ENCODE measurements at regions not wholly inside any gene's neighbourhood (a gene's known extent, or its start where the extent isn't known, plus 50 kb on each side); places are given as distances from the start of the nearest gene placed in this dataset.

DNA sequence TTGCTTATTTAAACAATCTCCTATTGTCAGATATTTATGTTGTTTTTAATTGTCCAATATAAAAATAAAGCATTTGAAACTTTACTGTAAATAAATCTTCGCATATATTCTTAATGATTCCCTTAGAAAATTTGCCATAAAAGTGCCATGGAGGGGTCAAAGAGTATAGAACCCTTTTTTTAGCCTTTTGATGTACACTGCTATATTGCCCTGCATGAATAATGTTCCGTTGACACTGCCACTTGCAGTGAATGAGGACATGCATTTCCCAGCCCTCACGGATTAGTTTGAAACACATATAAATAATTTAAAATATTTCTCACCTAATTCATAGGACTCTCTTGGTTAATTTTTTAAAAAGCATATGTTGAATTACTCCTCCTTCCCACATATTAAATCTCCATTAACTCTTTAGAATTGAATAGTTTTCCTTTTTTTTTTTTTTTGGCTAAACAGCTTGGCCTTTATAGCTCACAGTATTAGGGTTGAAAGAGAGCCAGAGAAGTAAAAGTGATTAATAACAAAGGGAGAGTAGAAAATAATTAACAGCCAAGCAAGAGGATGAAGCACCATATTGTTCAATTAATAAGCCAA is 129.8 kb upstream of the SGCD start:
- no peaks in the 10 kb centered on the region for H3F3A ChIP-seq (ENCODE audit: insufficient read depth)
- H3K27ac ChIP-seq (ENCODE audit: low read depth, low read length) = no peak overlapping the region
- no peak overlapping the region for H3K4me3 ChIP-seq (ENCODE audit: insufficient read depth, low read length, poor library complexity, severe bottlenecking)
- H3K27me3 ChIP-seq (ENCODE audit: low read length) = no peaks in the 10 kb centered on the region
- H3K9me3 ChIP-seq (ENCODE audit: insufficient read depth, low read length) = no peaks in the 10 kb centered on the region
- no peak overlapping the region for H3K9ac ChIP-seq (ENCODE audit: low read length)
- no peaks in the 10 kb centered on the region for H3K79me2 ChIP-seq (ENCODE audit: insufficient read depth, low read length)
- TF ChIP-seq, protein P1, sequence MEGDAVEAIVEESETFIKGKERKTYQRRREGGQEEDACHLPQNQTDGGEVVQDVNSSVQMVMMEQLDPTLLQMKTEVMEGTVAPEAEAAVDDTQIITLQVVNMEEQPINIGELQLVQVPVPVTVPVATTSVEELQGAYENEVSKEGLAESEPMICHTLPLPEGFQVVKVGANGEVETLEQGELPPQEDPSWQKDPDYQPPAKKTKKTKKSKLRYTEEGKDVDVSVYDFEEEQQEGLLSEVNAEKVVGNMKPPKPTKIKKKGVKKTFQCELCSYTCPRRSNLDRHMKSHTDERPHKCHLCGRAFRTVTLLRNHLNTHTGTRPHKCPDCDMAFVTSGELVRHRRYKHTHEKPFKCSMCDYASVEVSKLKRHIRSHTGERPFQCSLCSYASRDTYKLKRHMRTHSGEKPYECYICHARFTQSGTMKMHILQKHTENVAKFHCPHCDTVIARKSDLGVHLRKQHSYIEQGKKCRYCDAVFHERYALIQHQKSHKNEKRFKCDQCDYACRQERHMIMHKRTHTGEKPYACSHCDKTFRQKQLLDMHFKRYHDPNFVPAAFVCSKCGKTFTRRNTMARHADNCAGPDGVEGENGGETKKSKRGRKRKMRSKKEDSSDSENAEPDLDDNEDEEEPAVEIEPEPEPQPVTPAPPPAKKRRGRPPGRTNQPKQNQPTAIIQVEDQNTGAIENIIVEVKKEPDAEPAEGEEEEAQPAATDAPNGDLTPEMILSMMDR (IDR thresholded peaks at IDR 0.05; ENCODE audit: insufficient read depth, low read length, poor library complexity, severe bottlenecking) = no peak
- TF ChIP-seq EZH2phosphoT487 (conservative IDR thresholded peaks at IDR 0.05; ENCODE audit: low read length) = no peak
- H4K20me1 ChIP-seq (ENCODE audit: low read depth, low read length) = no peaks in the 10 kb centered on the region
- H3K9me2 ChIP-seq (replicated peaks; ENCODE audit: insufficient read depth, low read length) = no peaks in the 10 kb centered on the region
- no peaks in the 10 kb centered on the region for H3K36me3 ChIP-seq (ENCODE audit: low read length)
- H3K4me2 ChIP-seq (ENCODE audit: low read depth, low read length, poor library complexity, severe bottlenecking) = no peak overlapping the region
- H2AFZ ChIP-seq (ENCODE audit: low read depth, low read length, severe bottlenecking) = no peak overlapping the region

DNA sequence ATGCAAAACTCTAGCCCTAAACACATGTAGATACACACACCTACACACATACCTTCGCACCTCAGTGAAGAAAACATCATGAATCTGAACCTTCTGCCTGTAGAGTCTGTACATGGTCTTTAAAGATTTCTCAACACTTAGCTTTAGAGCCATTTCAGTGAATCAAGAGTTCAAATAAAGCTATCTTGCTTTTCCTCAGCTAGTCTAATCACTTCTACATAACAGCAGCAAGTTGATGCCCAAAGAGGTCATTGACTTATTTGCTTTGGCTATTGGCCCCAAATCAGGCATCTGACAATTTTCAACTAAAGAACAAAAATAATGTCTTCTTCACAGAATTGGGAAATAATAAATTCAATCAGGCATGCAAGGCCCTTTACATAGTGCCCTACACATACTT is 127.9 kb upstream of the SGCD start:
- Histone ChIP-seq H3K9me2 (replicated peaks; ENCODE audit: insufficient read depth, low read length) (no peaks in the 10 kb centered on the region), H3K79me2 (ENCODE audit: insufficient read depth, low read length) (no peaks in the 10 kb centered on the region), H3K4me2 (ENCODE audit: low read depth, low read length, poor library complexity, severe bottlenecking) (no peak overlapping the region), H3K9me3 (ENCODE audit: insufficient read depth, low read length) (no peaks in the 10 kb centered on the region), H3K9ac (ENCODE audit: low read length) (no peak overlapping the region), H3K4me3 (ENCODE audit: insufficient read depth, low read length, poor library complexity, severe bottlenecking) (no peak overlapping the region), H2AFZ (ENCODE audit: low read depth, low read length, severe bottlenecking) (no peak overlapping the region), H3K27ac (ENCODE audit: low read depth, low read length) (no peak overlapping the region), H3F3A (ENCODE audit: insufficient read depth) (no peaks in the 10 kb centered on the region), H3K27me3 (ENCODE audit: low read length) (no peaks in the 10 kb centered on the region), H3K36me3 (ENCODE audit: low read length) (no peaks in the 10 kb centered on the region), H4K20me1 (ENCODE audit: low read depth, low read length) (no peaks in the 10 kb centered on the region)
- TF ChIP-seq EZH2phosphoT487 (conservative IDR thresholded peaks at IDR 0.05; ENCODE audit: low read length) = no peak
- TF ChIP-seq, protein P1 (IDR thresholded peaks at IDR 0.05; ENCODE audit: insufficient read depth, low read length, poor library complexity, severe bottlenecking) = no peak

DNA sequence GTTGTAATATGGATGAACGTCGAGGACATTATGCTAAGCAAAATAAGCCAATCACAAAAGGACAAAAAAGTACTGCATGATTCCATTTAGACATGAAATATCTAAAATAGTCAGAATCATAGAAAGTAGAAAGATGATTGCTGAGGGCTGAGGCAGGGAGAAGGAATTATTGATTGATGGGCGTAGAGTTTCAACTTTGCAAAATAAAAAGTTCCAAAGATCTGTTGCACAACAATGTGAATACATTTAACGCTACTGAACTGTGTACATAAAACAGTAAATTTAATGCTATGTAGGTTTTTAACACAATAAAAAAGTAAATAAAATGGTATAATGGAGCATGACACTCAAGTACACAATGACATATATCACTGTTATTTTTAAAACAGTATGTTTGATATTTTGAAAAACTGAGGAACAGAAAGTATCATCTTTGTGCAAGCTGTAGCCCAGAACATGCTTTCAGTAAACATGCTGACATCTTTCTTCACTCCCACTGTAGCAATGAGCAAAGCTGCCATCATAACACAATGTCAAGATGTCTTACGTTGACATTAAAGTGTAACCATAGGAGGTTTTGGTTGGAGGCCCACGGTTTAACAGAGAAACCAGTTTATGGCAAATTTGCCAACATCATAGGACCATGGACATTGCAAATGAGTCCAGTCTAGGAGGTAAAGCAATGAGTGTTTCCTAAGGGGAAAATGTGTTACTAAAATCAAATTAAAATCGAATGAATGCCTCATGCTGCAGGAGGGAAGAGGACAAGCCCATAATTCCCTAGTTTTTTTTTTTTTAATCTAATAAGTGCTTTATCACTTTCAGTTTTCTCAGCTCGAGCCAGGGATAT is 125.8 kb upstream of the SGCD start:
- Histone ChIP-seq H3K27me3 (ENCODE audit: low read length) (no peaks in the 10 kb centered on the region), H3K4me3 (ENCODE audit: insufficient read depth, low read length, poor library complexity, severe bottlenecking) (no peak overlapping the region), H4K20me1 (ENCODE audit: low read depth, low read length) (no peaks in the 10 kb centered on the region), H3K9me3 (ENCODE audit: insufficient read depth, low read length) (no peaks in the 10 kb centered on the region), H3K9me2 (replicated peaks; ENCODE audit: insufficient read depth, low read length) (no peaks in the 10 kb centered on the region), H3K79me2 (ENCODE audit: insufficient read depth, low read length) (no peaks in the 10 kb centered on the region), H3K4me2 (ENCODE audit: low read depth, low read length, poor library complexity, severe bottlenecking) (no peak overlapping the region), H3K9ac (ENCODE audit: low read length) (no peak overlapping the region), H3K36me3 (ENCODE audit: low read length) (no peaks in the 10 kb centered on the region), H2AFZ (ENCODE audit: low read depth, low read length, severe bottlenecking) (no peak overlapping the region), H3F3A (ENCODE audit: insufficient read depth) (no peaks in the 10 kb centered on the region), H3K27ac (ENCODE audit: low read depth, low read length) (no peak overlapping the region)
- no peak for TF ChIP-seq EZH2phosphoT487 (conservative IDR thresholded peaks at IDR 0.05; ENCODE audit: low read length)
- TF ChIP-seq, protein P1 (IDR thresholded peaks at IDR 0.05; ENCODE audit: insufficient read depth, low read length, poor library complexity, severe bottlenecking) = no peak
